SK-N-SH treated with all-trans-retinoic acid at 6 μM for 48 hours (cell line): ENCODE measurements at regions not wholly inside any gene's neighbourhood (a gene's known extent, or its start where the extent isn't known, plus 50 kb on each side); places are given as distances from the start of the nearest gene placed in this dataset.

Experiments used
- ATAC-seq: fragments of 200-7000 bp; cut with Tn5 transposase; 3 replicates; pipeline ENCODE4 v1.9.1; 2020; ENCODE audit warnings: mild to moderate bottlenecking, moderate library complexity
- ARNTL ChIP-seq: fragments of 450-650 bp; formaldehyde crosslinking; IDR thresholded peaks from 2 replicates; pipeline ENCODE4 v1.5.0; 2020; ENCODE audit warnings: low read depth, mild to moderate bottlenecking, moderate library complexity, borderline replicate concordance
- BACH2 ChIP-seq: fragments of 250-450 bp; sonication (Bioruptor Pico); IDR thresholded peaks from 2 replicates; pipeline ENCODE4 v1.9.0; 2021; ENCODE audit warnings: mild to moderate bottlenecking, borderline replicate concordance
- CREB5 ChIP-seq: fragments of 250-450 bp; sonication (Bioruptor Pico); IDR thresholded peaks from 2 replicates; pipeline ENCODE4 v1.5.1; 2020; ENCODE audit warnings: low read depth, mild to moderate bottlenecking, moderate library complexity
- CSDC2 ChIP-seq: fragments of 250-450 bp; sonication (Bioruptor Pico); IDR thresholded peaks from 2 replicates; pipeline ENCODE4 v1.5.0; 2020; ENCODE audit warnings: mild to moderate bottlenecking, moderate library complexity
- CSRNP3 ChIP-seq: fragments of 250-450 bp; sonication (Bioruptor Pico); IDR thresholded peaks from 2 replicates; pipeline ENCODE4 v1.5.1; 2021; ENCODE audit warnings: mild to moderate bottlenecking, moderate library complexity
- ESRRG ChIP-seq: fragments of 250-450 bp; sonication (Bioruptor Pico); IDR thresholded peaks from 2 replicates; pipeline ENCODE4 v1.6.1; 2021; ENCODE audit warnings: mild to moderate bottlenecking
- ISL1 ChIP-seq: fragments of 250-450 bp; sonication (Bioruptor Pico); IDR thresholded peaks from 2 replicates; pipeline ENCODE4 v2.1.2; 2022; ENCODE audit warnings: mild to moderate bottlenecking, moderate library complexity
- OSR1 ChIP-seq: fragments of 250-450 bp; sonication (Bioruptor Pico); IDR thresholded peaks from 2 replicates; pipeline ENCODE4 v1.8.0; 2022; ENCODE audit warnings: moderate library complexity, mild to moderate bottlenecking, inconsistent platforms
- PATZ1 ChIP-seq: fragments of 250-450 bp; sonication (Bioruptor Pico); IDR thresholded peaks from 2 replicates; pipeline ENCODE4 v1.8.0; 2020; ENCODE audit warnings: mild to moderate bottlenecking, moderate library complexity, borderline replicate concordance
- POU6F1 ChIP-seq: fragments of 250-450 bp; sonication (Bioruptor Pico); IDR thresholded peaks from 2 replicates; pipeline ENCODE4 v1.8.0; 2021; ENCODE audit warnings: low read depth, mild to moderate bottlenecking, moderate library complexity, borderline replicate concordance
- PPARA ChIP-seq: fragments of 250-450 bp; sonication (Bioruptor Pico); IDR thresholded peaks from 2 replicates; pipeline ENCODE4 v1.5.0; 2020; ENCODE audit warnings: mild to moderate bottlenecking, borderline replicate concordance
- RARB ChIP-seq: fragments of 250-450 bp; sonication (Bioruptor Pico); IDR thresholded peaks from 2 replicates; pipeline ENCODE4 v1.8.0; 2021; ENCODE audit warnings: mild to moderate bottlenecking, moderate library complexity
- SNAI2 ChIP-seq: fragments of 250-450 bp; sonication (Bioruptor Pico); IDR thresholded peaks from 2 replicates; pipeline ENCODE4 v1.5.0; 2020; ENCODE audit warnings: mild to moderate bottlenecking, moderate library complexity
- TCF4 ChIP-seq: fragments of 250-450 bp; sonication (Bioruptor Pico); IDR thresholded peaks from 2 replicates; pipeline ENCODE4 v1.8.0; 2021; ENCODE audit warnings: mild to moderate bottlenecking, moderate library complexity, borderline replicate concordance
- TOX ChIP-seq: fragments of 250-450 bp; sonication (Bioruptor Pico); IDR thresholded peaks from 2 replicates; pipeline ENCODE4 v1.8.0; 2021; ENCODE audit warnings: mild to moderate bottlenecking, moderate library complexity, borderline replicate concordance
- TSHZ2 ChIP-seq: fragments of 250-450 bp; sonication (Bioruptor Pico); IDR thresholded peaks from 2 replicates; pipeline ENCODE4 v1.5.0; 2020; ENCODE audit warnings: mild to moderate bottlenecking, moderate library complexity
- ZC3H10 ChIP-seq: fragments of 250-450 bp; sonication (Bioruptor Pico); IDR thresholded peaks from 2 replicates; pipeline ENCODE4 v1.5.1; 2021; ENCODE audit warnings: mild to moderate bottlenecking, moderate library complexity
- ZFP3 ChIP-seq: fragments of 250-450 bp; sonication (Bioruptor Pico); IDR thresholded peaks from 2 replicates; pipeline ENCODE4 v1.5.0; 2020; ENCODE audit warnings: mild to moderate bottlenecking, moderate library complexity
- ZFP30 ChIP-seq: fragments of 450-650 bp; formaldehyde crosslinking; IDR thresholded peaks from 2 replicates; pipeline ENCODE4 v1.5.0; 2022; ENCODE audit warnings: mild to moderate bottlenecking, moderate library complexity
- ZNF70 ChIP-seq: fragments of 450-650 bp; formaldehyde crosslinking; IDR thresholded peaks from 2 replicates; pipeline ENCODE4 v1.5.0; 2020; ENCODE audit warnings: mild to moderate bottlenecking, moderate library complexity
- ZNF8 ChIP-seq: fragments of 450-650 bp; formaldehyde crosslinking; IDR thresholded peaks from 2 replicates; pipeline ENCODE4 v1.5.0; 2020; ENCODE audit warnings: mild to moderate bottlenecking, moderate library complexity

GRCh38 chr1:80837066-80837465, 963.7 kb upstream of the ADGRL2 start (continued):
- TF ChIP-seq CSRNP3 (CRISPR knock-in tag) (no peak), TCF4 (CRISPR knock-in tag) (no peak), ZNF8 (no peak), POU6F1 (no peak), ARNTL (CRISPR knock-in tag) (no peak), ISL1 (CRISPR knock-in tag) (no peak), OSR1 (CRISPR knock-in tag) (no peak)

GRCh38 chr1:80836505-80836904, 964.2 kb upstream of the ADGRL2 start:
- no peak for ATAC-seq
- TF ChIP-seq ZNF8 (no peak), BACH2 (CRISPR knock-in tag) (no peak), OSR1 (CRISPR knock-in tag) (no peak), TOX (CRISPR knock-in tag) (no peak), ISL1 (CRISPR knock-in tag) (no peak), ZFP3 (no peak), POU6F1 (no peak), CREB5 (CRISPR knock-in tag) (no peak), ARNTL (CRISPR knock-in tag) (no peak), SNAI2 (CRISPR knock-in tag) (no peak), PATZ1 (CRISPR knock-in tag) (no peak), CSDC2 (CRISPR knock-in tag) (no peak), CSRNP3 (CRISPR knock-in tag) (no peak)

- ATAC-seq = no peak
- no peak for TF ChIP-seq ZC3H10 (CRISPR knock-in tag)
- no peak for TF ChIP-seq ZFP30 (CRISPR knock-in tag)
- TF ChIP-seq ESRRG (CRISPR knock-in tag) = no peak
- TF ChIP-seq ZFP3 = no peak
- TF ChIP-seq POU6F1 = no peak
- no peak for TF ChIP-seq CREB5 (CRISPR knock-in tag)
- no peak for TF ChIP-seq PPARA (CRISPR knock-in tag)
- TF ChIP-seq RARB (CRISPR knock-in tag) = no peak
- TF ChIP-seq ARNTL (CRISPR knock-in tag) = no peak
- TF ChIP-seq CSDC2 (CRISPR knock-in tag) = no peak
- TF ChIP-seq ZNF70 (CRISPR knock-in tag) = no peak
- TF ChIP-seq ZNF8 = no peak
- TF ChIP-seq OSR1 (CRISPR knock-in tag) = no peak
- no peak for TF ChIP-seq BACH2 (CRISPR knock-in tag)
- TF ChIP-seq TSHZ2 (CRISPR knock-in tag) = no peak
Observed at GRCh38 chr1:80827666-80828065, 973.1 kb upstream of the ADGRL2 start.
